SU-DHL-6 (cell line): ENCODE measurements at regions not wholly inside any gene's neighbourhood (a gene's known extent, or its start where the extent isn't known, plus 50 kb on each side); places are given as distances from the start of the nearest gene placed in this dataset.
A peak's percentile ranks its signal among the peaks of the same experiment; 100 is the strongest.

Experiments
- H2AFZ ChIP-seq: fragments of 200-600 bp; sonication (generic); 2 replicates; pipeline ENCODE4 v1.6.1; 2014; ENCODE audit warnings: low read depth, mild to moderate bottlenecking, moderate library complexity, mixed read lengths, antibody characterized with exemption, low read length; ENCODE audit not compliant: severe bottlenecking
- H3F3A ChIP-seq: fragments of 200-600 bp; shearing (Covaris generic); 2 replicates; pipeline ENCODE4 v1.6.0; 2016; ENCODE audit warnings: antibody characterized with exemption, mild to moderate bottlenecking; ENCODE audit not compliant: insufficient read depth
- H3K27ac ChIP-seq: fragments of 200-600 bp; sonication (generic); 2 replicates; pipeline ENCODE4 v1.5.1; 2016; ENCODE audit warnings: low read depth, mild to moderate bottlenecking, low read length, moderate library complexity, mixed read lengths
- H3K27me3 ChIP-seq: fragments of 200-600 bp; sonication (generic), shearing (Covaris generic); 2 replicates; pipeline ENCODE4 v1.6.0; 2014; ENCODE audit warnings: mild to moderate bottlenecking, low read length
- H3K36me3 ChIP-seq: fragments of 200-600 bp; sonication (generic); 2 replicates; pipeline ENCODE4 v1.6.1; 2014; ENCODE audit warnings: mild to moderate bottlenecking, low read length, mixed read lengths
- H3K4me2 ChIP-seq: fragments of 300-600, 200-600 bp; shearing (Covaris generic), sonication (generic); 2 replicates; pipeline ENCODE4 v1.6.0; 2014; ENCODE audit warnings: low read length, low read depth, mild to moderate bottlenecking; ENCODE audit not compliant: poor library complexity, severe bottlenecking
- H3K4me3 ChIP-seq: fragments of 200-600 bp; sonication (generic); 2 replicates; pipeline ENCODE4 v1.5.1; 2014; ENCODE audit warnings: antibody characterized with exemption, low read length, mild to moderate bottlenecking, mixed read lengths; ENCODE audit not compliant: insufficient read depth, poor library complexity, severe bottlenecking
- H3K79me2 ChIP-seq: fragments of 200-600 bp; sonication (generic); 2 replicates; pipeline ENCODE4 v1.6.1; 2014; ENCODE audit warnings: mild to moderate bottlenecking, low read length, moderate library complexity; ENCODE audit not compliant: insufficient read depth
- H3K9ac ChIP-seq: fragments of 200-600 bp; sonication (generic); 2 replicates; pipeline ENCODE4 v1.7.0; 2014; ENCODE audit warnings: mild to moderate bottlenecking, low read length
- H3K9me2 ChIP-seq: fragments of 200-600 bp; sonication (generic); replicated peaks from 2 replicates; pipeline ENCODE4 v1.6.1; 2014; ENCODE audit warnings: low read length; ENCODE audit not compliant: insufficient read depth
- H3K9me3 ChIP-seq: fragments of 200-600 bp; sonication (generic); 2 replicates; pipeline ENCODE4 v1.6.1; 2014; ENCODE audit warnings: low read length, mixed read lengths; ENCODE audit not compliant: insufficient read depth
- H4K20me1 ChIP-seq: fragments of 200-600 bp; sonication (generic); 2 replicates; pipeline ENCODE4 v1.6.1; 2014; ENCODE audit warnings: low read depth, mild to moderate bottlenecking, antibody characterized with exemption, low read length, moderate library complexity, mixed read lengths
- EZH2phosphoT487 ChIP-seq: fragments of 200-600 bp; sonication (generic), shearing (Covaris generic); conservative IDR thresholded peaks from 2 replicates; pipeline ENCODE4 v1.6.1; 2018; ENCODE audit warnings: mild to moderate bottlenecking, antibody characterized with exemption, low read length, moderate library complexity, mixed read lengths
- TF ChIP-seq, protein P1 (sequence below): fragments of 200-600 bp; sonication (generic); IDR thresholded peaks from one replicate; pipeline ENCODE4 v1.5.1; 2017; ENCODE audit warnings: antibody characterized with exemption, mild to moderate bottlenecking, low read length, moderate library complexity; ENCODE audit not compliant: insufficient read depth, poor library complexity, severe bottlenecking

DNA sequence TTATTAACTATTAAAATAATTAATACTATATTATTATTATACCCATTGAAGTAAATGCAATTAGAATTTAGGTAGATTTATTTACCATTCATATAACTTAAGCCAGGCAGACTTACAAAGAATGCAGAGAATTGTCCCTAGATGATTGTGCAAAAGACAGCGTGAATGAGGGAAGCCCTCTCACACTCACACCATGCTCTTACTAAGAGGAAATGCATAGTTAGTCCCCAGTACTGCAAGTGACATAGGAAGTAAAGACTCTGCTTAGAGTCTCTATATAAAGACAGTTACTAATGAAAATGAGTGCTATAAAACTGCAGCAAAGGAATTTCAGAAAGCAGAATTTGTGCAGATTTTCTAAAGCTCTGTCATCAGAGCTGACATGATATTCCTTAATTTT is 270.4 kb downstream of the ZBBX start:
- H3K79me2 ChIP-seq, result no peaks in the 10 kb centered on the region
- no peak overlapping the region for H3K4me2 ChIP-seq
- no peaks in the 10 kb centered on the region for H4K20me1 ChIP-seq

DNA sequence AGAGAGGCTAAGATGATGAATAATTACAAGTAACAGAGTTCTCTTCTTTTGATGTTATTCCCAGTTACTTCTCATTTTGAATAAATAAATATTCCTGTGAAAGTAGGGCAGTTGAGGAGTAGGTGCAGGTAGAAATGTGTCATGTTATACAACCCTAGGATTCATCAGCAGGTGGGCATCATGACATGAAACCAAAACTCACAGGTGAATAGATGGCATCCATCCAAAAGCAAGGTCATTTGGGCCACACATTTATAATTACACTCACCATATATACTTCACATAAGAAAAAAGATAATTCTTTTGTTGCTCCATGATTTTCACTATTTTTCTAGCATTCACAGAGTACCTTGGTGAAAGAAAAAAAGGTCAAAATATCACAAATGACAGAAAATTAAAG is 273.6 kb downstream of the ZBBX start:
- no peak overlapping the region for H3K27ac ChIP-seq
- no peaks in the 10 kb centered on the region for H3K9me3 ChIP-seq
- no peaks in the 10 kb centered on the region for H3K36me3 ChIP-seq
- no peak overlapping the region for H3K9ac ChIP-seq
- no peaks in the 10 kb centered on the region for H4K20me1 ChIP-seq
- no peak overlapping the region for H2AFZ ChIP-seq
- H3K9me2 ChIP-seq, result no peaks in the 10 kb centered on the region
- no peaks in the 10 kb centered on the region for H3K79me2 ChIP-seq
- no peak overlapping the region for H3K4me3 ChIP-seq
- no peaks in the 10 kb centered on the region for H3F3A ChIP-seq
- H3K27me3 ChIP-seq, result no peaks in the 10 kb centered on the region
- H3K4me2 ChIP-seq, result no peak overlapping the region
- no peak for TF ChIP-seq EZH2phosphoT487
- TF ChIP-seq, protein P1, sequence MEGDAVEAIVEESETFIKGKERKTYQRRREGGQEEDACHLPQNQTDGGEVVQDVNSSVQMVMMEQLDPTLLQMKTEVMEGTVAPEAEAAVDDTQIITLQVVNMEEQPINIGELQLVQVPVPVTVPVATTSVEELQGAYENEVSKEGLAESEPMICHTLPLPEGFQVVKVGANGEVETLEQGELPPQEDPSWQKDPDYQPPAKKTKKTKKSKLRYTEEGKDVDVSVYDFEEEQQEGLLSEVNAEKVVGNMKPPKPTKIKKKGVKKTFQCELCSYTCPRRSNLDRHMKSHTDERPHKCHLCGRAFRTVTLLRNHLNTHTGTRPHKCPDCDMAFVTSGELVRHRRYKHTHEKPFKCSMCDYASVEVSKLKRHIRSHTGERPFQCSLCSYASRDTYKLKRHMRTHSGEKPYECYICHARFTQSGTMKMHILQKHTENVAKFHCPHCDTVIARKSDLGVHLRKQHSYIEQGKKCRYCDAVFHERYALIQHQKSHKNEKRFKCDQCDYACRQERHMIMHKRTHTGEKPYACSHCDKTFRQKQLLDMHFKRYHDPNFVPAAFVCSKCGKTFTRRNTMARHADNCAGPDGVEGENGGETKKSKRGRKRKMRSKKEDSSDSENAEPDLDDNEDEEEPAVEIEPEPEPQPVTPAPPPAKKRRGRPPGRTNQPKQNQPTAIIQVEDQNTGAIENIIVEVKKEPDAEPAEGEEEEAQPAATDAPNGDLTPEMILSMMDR, result no peak

More for the DNA sequence above, 270.4 kb downstream of the ZBBX start:
- no peaks in the 10 kb centered on the region for H3K27me3 ChIP-seq
- H2AFZ ChIP-seq, result no peak overlapping the region
- H3K36me3 ChIP-seq, result no peaks in the 10 kb centered on the region
- H3K4me3 ChIP-seq, result no peak overlapping the region
- TF ChIP-seq, protein P1, result no peak
- TF ChIP-seq EZH2phosphoT487, result no peak
- no peak overlapping the region for H3K27ac ChIP-seq
- H3F3A ChIP-seq, result no peaks in the 10 kb centered on the region
- H3K9me2 ChIP-seq, result no peaks in the 10 kb centered on the region
- no peak overlapping the region for H3K9ac ChIP-seq
- no peaks in the 10 kb centered on the region for H3K9me3 ChIP-seq

DNA sequence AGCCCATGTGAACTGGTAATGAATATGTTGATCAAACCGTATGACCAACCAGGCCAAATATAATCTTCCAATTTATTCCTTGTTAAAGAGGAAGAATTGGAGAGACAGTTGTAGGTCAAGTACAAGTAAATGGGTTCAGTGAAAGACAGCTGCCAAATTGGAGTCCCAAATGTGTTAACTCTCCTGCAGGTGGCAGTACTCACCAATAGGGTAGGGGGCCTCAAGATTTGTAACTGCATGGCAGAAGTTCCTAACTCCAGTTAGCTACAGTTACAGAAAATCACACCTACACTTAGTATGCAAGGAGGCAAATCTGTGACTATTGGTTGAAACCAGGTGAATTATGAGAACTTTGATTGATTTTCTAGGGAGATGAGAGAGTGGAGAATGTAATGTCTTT is 278.0 kb downstream of the ZBBX start:
- Histone ChIP-seq H4K20me1 (no peaks in the 10 kb centered on the region), H3F3A (no peaks in the 10 kb centered on the region), H3K36me3 (no peaks in the 10 kb centered on the region), H3K4me3 (no peak overlapping the region), H2AFZ (no peak overlapping the region), H3K27ac (no peak overlapping the region), H3K9ac (no peak overlapping the region), H3K9me2 (no peaks in the 10 kb centered on the region), H3K4me2 (no peak overlapping the region), H3K9me3 (no peaks in the 10 kb centered on the region), H3K27me3 (no peaks in the 10 kb centered on the region), H3K79me2 (no peaks in the 10 kb centered on the region)
- TF ChIP-seq EZH2phosphoT487, result no peak
- TF ChIP-seq, protein P1, result peak; percentile 31

DNA sequence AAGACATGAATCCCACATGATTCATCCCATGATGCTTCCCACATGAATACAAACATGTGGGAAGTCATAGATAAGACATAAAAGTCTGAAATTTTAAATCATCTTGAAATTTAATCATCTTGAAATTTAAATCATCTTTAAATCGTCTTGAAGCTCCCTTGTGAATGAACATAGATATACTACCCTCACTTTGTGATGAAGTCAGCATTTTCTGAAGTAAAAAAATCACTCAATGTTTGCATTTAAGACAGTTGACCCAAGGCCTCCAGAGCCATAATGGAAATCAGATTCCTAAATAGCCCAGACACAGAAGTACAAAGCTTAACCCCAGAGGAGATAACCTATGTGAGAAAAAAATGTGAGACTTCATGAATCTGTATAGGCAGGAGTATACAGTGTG is 279.4 kb downstream of the ZBBX start:
- Histone ChIP-seq H3F3A (no peaks in the 10 kb centered on the region), H3K4me3 (no peak overlapping the region), H2AFZ (no peak overlapping the region), H3K79me2 (no peaks in the 10 kb centered on the region), H3K27me3 (no peaks in the 10 kb centered on the region), H4K20me1 (no peaks in the 10 kb centered on the region), H3K9ac (no peak overlapping the region), H3K9me3 (no peaks in the 10 kb centered on the region), H3K27ac (no peak overlapping the region), H3K36me3 (no peaks in the 10 kb centered on the region), H3K9me2 (no peaks in the 10 kb centered on the region), H3K4me2 (no peak overlapping the region)
- TF ChIP-seq, protein P1, result no peak
- no peak for TF ChIP-seq EZH2phosphoT487
